HepG2 (cell line): ENCODE measurements at regions not wholly inside any gene's neighbourhood (a gene's known extent, or its start where the extent isn't known, plus 50 kb on each side); places are given as distances from the start of the nearest gene placed in this dataset.

Experiments
- ATAC-seq: fragments of 200-7000 bp; cut with Tn5 transposase; 3 replicates; pipeline ENCODE4 v1.9.1; 2020; ENCODE audit warnings: mild to moderate bottlenecking, moderate library complexity
- BruUV-seq: library from RNA; stranded (reverse); fragments of 400-500 nt; replicated peaks from 2 replicates; lab custom pipeline; 2021; lab: Mats Ljungman, UMichigan
- CTCF ChIA-PET: fragments of 300-600 bp; formaldehyde crosslinking; extraction: SDS; loops from one replicate; lab custom pipeline; 2021; ENCODE audit warnings: low total read pairs, inconsistent platforms, low intra/inter-chr PET ratio; lab: Yijun Ruan, JAX
- POLR2A ChIA-PET: fragments of 350-600 bp; sonication (Branson Sonifier 250); formaldehyde crosslinking; loops from one replicate; lab custom pipeline; 2020; ENCODE audit warnings: antibody characterized with exemption, inconsistent platforms; lab: Yijun Ruan, JAX
- DNase-seq: peaks from one replicate; pipeline ENCODE4 v3.0.0-alpha.2; 2015; ENCODE audit warnings: low spot score
- FAIRE-seq: peaks from 3 replicates; lab custom pipeline; 2011; peaks lifted over from hg19 to GRCh38; lab: Jason Lieb, UNC
- H2AFZ ChIP-seq: one replicate; pipeline ENCODE4 v1.6.1; 2011; ENCODE audit warnings: low read length, inconsistent platforms
- H3K27ac ChIP-seq: fragments of 300-600 bp; 3 replicates; pipeline ENCODE4 v1.8.0; 2011; ENCODE audit warnings: mixed run types, mild to moderate bottlenecking, mixed read lengths, low read length, inconsistent platforms; ENCODE audit not compliant: insufficient read depth; ENCODE audit errors: extremely low read length
- H3K27me3 ChIP-seq, 2 experiments: fragments of 200-600 bp in 1 of 2; 2 replicates in 1 of 2; 3 replicates in 1 of 2; pipeline versions ENCODE4 v1.6.0 to v1.8.0; 2011; ENCODE audit warnings: low read length in 2 of 2, mild to moderate bottlenecking in 2 of 2, moderate library complexity in 2 of 2, inconsistent platforms in 1 of 2; ENCODE audit not compliant: insufficient read depth in 2 of 2, control insufficient read depth in 1 of 2
- H3K36me3 ChIP-seq, 2 experiments: fragments of 200-600 bp in 1 of 2; replicated peaks in 1 of 2; 2 replicates in 1 of 2; 3 replicates in 1 of 2; pipeline versions ENCODE4 v1.5.1 to v1.8.0; 2011; ENCODE audit warnings: low read length in 2 of 2, inconsistent platforms in 1 of 2; ENCODE audit not compliant: insufficient read depth in 2 of 2, control insufficient read depth in 1 of 2
- H3K4me1 ChIP-seq: 2 replicates; pipeline ENCODE4 v1.5.1; 2012; ENCODE audit warnings: low read length, inconsistent platforms; ENCODE audit not compliant: insufficient read depth
- H3K4me2 ChIP-seq: 2 replicates; pipeline ENCODE4 v1.6.0; 2011; ENCODE audit warnings: low read depth, low read length, inconsistent platforms
- H3K4me3 ChIP-seq, 3 experiments: fragments of 200-600 bp in 1 of 3; sonication (generic), shearing (Covaris generic) in 1 of 3; replicated peaks in 1 of 3; 2 replicates each; pipeline ENCODE4 v1.5.1; 2011 to 2016; ENCODE audit warnings: low read length in 3 of 3, inconsistent platforms in 2 of 3, low read depth in 2 of 3, mild to moderate bottlenecking in 2 of 3, control low read depth in 1 of 3, mixed read lengths in 1 of 3; ENCODE audit not compliant: insufficient read depth in 1 of 3
- H3K79me2 ChIP-seq: one replicate; pipeline ENCODE4 v1.6.1; 2011; ENCODE audit warnings: low read length, inconsistent platforms; ENCODE audit not compliant: insufficient read depth
- H3K9ac ChIP-seq: 2 replicates; pipeline ENCODE4 v1.6.0; 2011; ENCODE audit warnings: mild to moderate bottlenecking, low read depth, low read length, inconsistent platforms; ENCODE audit not compliant: insufficient read depth
- H3K9me3 ChIP-seq: 2 replicates; pipeline ENCODE4 v1.5.1; 2012; ENCODE audit warnings: mild to moderate bottlenecking, low read length
- H4K20me1 ChIP-seq: 2 replicates; pipeline ENCODE4 v1.6.0; 2011; ENCODE audit warnings: inconsistent platforms, mild to moderate bottlenecking, low read length, moderate library complexity; ENCODE audit not compliant: insufficient read depth
- DDIT3 ChIP-seq: sonication (generic); formaldehyde crosslinking; IDR thresholded peaks from 2 replicates; pipeline ENCODE4 v1.4.0; 2020; ENCODE audit warnings: mild to moderate bottlenecking, missing genetic modification reagents
- ETV5 ChIP-seq: IDR thresholded peaks from 2 replicates; pipeline ENCODE4 v1.6.1; 2018; ENCODE audit warnings: missing biosample characterization, missing genetic modification reagents, inconsistent platforms, borderline replicate concordance
- HNF1A ChIP-seq, 2 experiments: sonication (generic) in 1 of 2; formaldehyde crosslinking in 1 of 2; IDR thresholded peaks; 2 replicates each; pipeline versions ENCODE4 v1.4.0 to v1.6.1; 2016 to 2020; ENCODE audit warnings: borderline replicate concordance in 1 of 2, low read depth in 1 of 2, mild to moderate bottlenecking in 1 of 2, missing genetic modification reagents in 1 of 2
- JUND ChIP-seq: sonication (generic); formaldehyde crosslinking; IDR thresholded peaks from 2 replicates; pipeline ENCODE4 v1.8.0; 2022; ENCODE audit warnings: mild to moderate bottlenecking, missing genetic modification reagents
- MIER2 ChIP-seq: IDR thresholded peaks from 2 replicates; pipeline ENCODE4 v1.6.1; 2016; ENCODE audit warnings: missing biosample characterization, missing genetic modification reagents
- NR0B2 ChIP-seq: sonication (generic); formaldehyde crosslinking; IDR thresholded peaks from 2 replicates; pipeline ENCODE4 v1.4.0; 2020; ENCODE audit warnings: mild to moderate bottlenecking, missing genetic modification reagents
- SAFB2 ChIP-seq: sonication (generic); formaldehyde crosslinking; IDR thresholded peaks from 2 replicates; pipeline ENCODE4 v1.5.1; 2020; ENCODE audit warnings: missing genetic modification reagents, low read depth, mild to moderate bottlenecking, borderline replicate concordance
- ZNF75D ChIP-seq: sonication (generic); formaldehyde crosslinking; IDR thresholded peaks from 2 replicates; pipeline ENCODE4 v1.8.1; 2023; ENCODE audit warnings: missing genetic modification reagents, mild to moderate bottlenecking, borderline replicate concordance
- WGBS: methylation state at CpG from one replicate; pipeline ENCODE4 v1.1.6; 2017; ENCODE audit warnings: low lambda C conversion rate; 5-methylcytosine and 5-hydroxymethylcytosine counted together
- in situ Hi-C: cut with HindIII; loops from 2 replicates; pipeline ENCODE4 v1.10.0; 2017; ENCODE audit warnings: low pct_unique_long_range_greater_than_20kb; ENCODE audit not compliant: extremely low pct_ligation_motif_present
- intact Hi-C: fragments of 100-400 bp; cut with micrococcal nuclease; formaldehyde crosslinking; loops from one replicate; pipeline ENCODE4 v1.10.0; 2022; ENCODE audit not compliant: unreplicated experiment

GRCh38 chr6:865846-866245 is 172.9 kb upstream of the EXOC2 start:
- H3K9me3 ChIP-seq, result no peaks in the 10 kb centered on the region
- TF ChIP-seq JUND (no peak), ETV5 (CRISPR knock-in tag) (no peak), SAFB2 (CRISPR knock-in tag) (no peak), HNF1A (IDR thresholded peaks at IDR 0.05; ENCODE audit: low read depth) (no peak), HNF1A (CRISPR knock-in tag; IDR thresholded peaks at IDR 0.05; ENCODE audit: borderline replicate concordance) (no peak), MIER2 (CRISPR knock-in tag) (no peak), NR0B2 (CRISPR knock-in tag) (no peak), DDIT3 (CRISPR knock-in tag) (no peak), ZNF75D (CRISPR knock-in tag) (no peak)
- in situ Hi-C loops (no loop called here), intact Hi-C loops (no loop called here)
- no peak overlapping the region for H3K9ac ChIP-seq
- CTCF ChIA-PET, result no interaction called here
- H4K20me1 ChIP-seq, result no peaks in the 10 kb centered on the region
- no peaks in the 10 kb centered on the region for H3K79me2 ChIP-seq
- DNase-seq (no peak), ATAC-seq (no peak), FAIRE-seq (no peak)
- POLR2A ChIA-PET, result no interaction called here
- H3K27me3 ChIP-seq, result peaks cover 0 to 11% of the 10 kb centered on the region in 2 experiments; a peak in 4 of 5 replicates
- no peak overlapping the region for H3K27ac ChIP-seq
- BruUV-seq, result no TSS peak
- no peak overlapping the region for H2AFZ ChIP-seq
- H3K4me3 ChIP-seq, result no peak overlapping the region
- H3K4me2 ChIP-seq, result no peak overlapping the region
- H3K4me1 ChIP-seq, result peaks cover 9% of the 10 kb centered on the region; the same call in 1 of the 2 replicates
- H3K36me3 ChIP-seq, result no peaks in the 10 kb centered on the region
- whole genome bisulfite sequencing, result 80% methylated on average over 4 of the region's 4 CpGs
